Kidney (tissue), 13 donors: ENCODE measurements at regions not wholly inside any gene's neighbourhood (a gene's known extent, or its start where the extent isn't known, plus 50 kb on each side); places are given as distances from the start of the nearest gene placed in this dataset.

Experiments used
- DNase-seq, 5 donors: peaks; one replicate each; pipeline ENCODE4 v3.0.0-alpha.2; 2013 to 2020
- FAIRE-seq: peaks from 2 replicates; lab custom pipeline; 2012; peaks lifted over from hg19 to GRCh38; lab: Jason Lieb, UNC
- H3K27ac ChIP-seq, 2 donors: one replicate each; pipeline ENCODE4 v1.7.0; 2013; ENCODE audit warnings: low read depth in 2 of 2, low read length in 2 of 2, inconsistent platforms in 1 of 2
- H3K27me3 ChIP-seq: one replicate; pipeline ENCODE4 v1.7.1; 2013; ENCODE audit warnings: low read length, inconsistent platforms; ENCODE audit not compliant: control insufficient read depth, insufficient read depth
- H3K36me3 ChIP-seq, 3 donors: one replicate each; pipeline versions ENCODE4 v1.7.0 to v1.7.1; 2013; ENCODE audit warnings: low read length in 3 of 3, control low read depth in 1 of 3, inconsistent platforms in 1 of 3; ENCODE audit not compliant: insufficient read depth in 3 of 3, control insufficient read depth in 2 of 3
- H3K4me1 ChIP-seq, 3 donors: one replicate each; pipeline versions ENCODE4 v1.7.0 to v1.7.1; 2013; ENCODE audit warnings: low read length in 3 of 3, inconsistent platforms in 1 of 3, low read depth in 1 of 3; ENCODE audit not compliant: control insufficient read depth in 2 of 3, insufficient read depth in 2 of 3
- H3K4me3 ChIP-seq, 3 donors: one replicate each; pipeline versions ENCODE4 v1.7.0 to v1.8.1; 2013; ENCODE audit warnings: low read length in 3 of 3, control low read depth in 1 of 3, inconsistent platforms in 1 of 3
- H3K9ac ChIP-seq, 3 donors: one replicate each; pipeline versions ENCODE4 v1.7.0 to v1.7.1; 2013; ENCODE audit warnings: low read length in 3 of 3, control low read depth in 1 of 3, inconsistent platforms in 1 of 3
- H3K9me3 ChIP-seq, 3 donors: one replicate each; pipeline versions ENCODE4 v1.7.0 to v1.7.1; 2013; ENCODE audit warnings: low read length in 3 of 3, control low read depth in 1 of 3, inconsistent platforms in 1 of 3; ENCODE audit not compliant: control insufficient read depth in 2 of 3, insufficient read depth in 1 of 3
- intact Hi-C: fragments of 100-400 bp; cut with DNase I; formaldehyde crosslinking; loops from one replicate; pipeline ENCODE4 v1.11.1; 2022
- TF ChIP-seq, protein P1 (sequence below): IDR thresholded peaks from 3 replicates; pipeline ENCODE4 v1.5.1; 2012; ENCODE audit warnings: mild to moderate bottlenecking, moderate library complexity, borderline replicate concordance; ENCODE audit not compliant: insufficient read depth; ENCODE audit errors: extremely low read depth
- donor health status: control.
- donor health status: control.
- donor health status: control.
- donor health status: control.
- donor health status: control.
- donor health status: DM: yes; HTN: yes; CAD: no.
- donor health status: Normal renal cell carcinoma (clear cell type).

- no peak overlapping the region for H3K9ac ChIP-seq
- no peaks in the 10 kb centered on the region for H3K36me3 ChIP-seq
- no peaks in the 10 kb centered on the region for H3K9me3 ChIP-seq
- no peaks in the 10 kb centered on the region for H3K27me3 ChIP-seq
- FAIRE-seq: no peak
- no peak for DNase-seq
- intact Hi-C loops: no loop called here
- H3K4me1 ChIP-seq: no peaks in the 10 kb centered on the region
- TF ChIP-seq, protein P1, sequence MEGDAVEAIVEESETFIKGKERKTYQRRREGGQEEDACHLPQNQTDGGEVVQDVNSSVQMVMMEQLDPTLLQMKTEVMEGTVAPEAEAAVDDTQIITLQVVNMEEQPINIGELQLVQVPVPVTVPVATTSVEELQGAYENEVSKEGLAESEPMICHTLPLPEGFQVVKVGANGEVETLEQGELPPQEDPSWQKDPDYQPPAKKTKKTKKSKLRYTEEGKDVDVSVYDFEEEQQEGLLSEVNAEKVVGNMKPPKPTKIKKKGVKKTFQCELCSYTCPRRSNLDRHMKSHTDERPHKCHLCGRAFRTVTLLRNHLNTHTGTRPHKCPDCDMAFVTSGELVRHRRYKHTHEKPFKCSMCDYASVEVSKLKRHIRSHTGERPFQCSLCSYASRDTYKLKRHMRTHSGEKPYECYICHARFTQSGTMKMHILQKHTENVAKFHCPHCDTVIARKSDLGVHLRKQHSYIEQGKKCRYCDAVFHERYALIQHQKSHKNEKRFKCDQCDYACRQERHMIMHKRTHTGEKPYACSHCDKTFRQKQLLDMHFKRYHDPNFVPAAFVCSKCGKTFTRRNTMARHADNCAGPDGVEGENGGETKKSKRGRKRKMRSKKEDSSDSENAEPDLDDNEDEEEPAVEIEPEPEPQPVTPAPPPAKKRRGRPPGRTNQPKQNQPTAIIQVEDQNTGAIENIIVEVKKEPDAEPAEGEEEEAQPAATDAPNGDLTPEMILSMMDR: no peak
- H3K4me3 ChIP-seq: no peak overlapping the region
- no peak overlapping the region for H3K27ac ChIP-seq
These were observed 116.7 kb downstream of the IRX5 start for GRCh38 chr16:55047331-55047730.

GRCh38 chr16:55047903-55048497 lies 117.3 kb downstream of the IRX5 start:
- Histone ChIP-seq H3K27ac (no peak overlapping the region), H3K27me3 (no peaks in the 10 kb centered on the region), H3K9me3 (no peaks in the 10 kb centered on the region), H3K4me1 (no peaks in the 10 kb centered on the region), H3K9ac (no peak overlapping the region), H3K4me3 (no peak overlapping the region), H3K36me3 (no peaks in the 10 kb centered on the region)
- DNase-seq: peak in 1 of 5 donors; percentile 9
- intact Hi-C loops: no loop called here
- TF ChIP-seq, protein P1: no peak
- no peak for FAIRE-seq

DNA sequence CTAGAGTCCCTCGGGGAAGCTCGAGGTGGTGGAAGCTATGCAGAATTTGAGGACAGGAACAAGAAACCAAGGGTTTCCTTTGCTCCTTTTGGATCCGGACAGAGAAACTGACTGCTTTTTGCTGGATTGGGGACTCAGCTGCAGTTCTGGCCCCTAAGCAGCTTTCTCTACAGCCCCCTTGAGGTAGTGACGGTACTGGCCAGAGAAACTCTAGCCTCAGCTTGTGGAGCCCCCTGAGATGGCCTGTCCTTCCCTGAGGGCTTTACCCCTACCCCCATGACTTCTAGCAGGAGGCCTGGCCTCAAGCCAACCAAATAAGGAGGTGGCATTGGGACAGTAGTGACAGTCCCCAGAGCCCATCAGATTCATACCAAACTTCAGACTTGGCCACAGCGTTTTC lies 118.1 kb downstream of the IRX5 start:
- Histone ChIP-seq H3K4me3 (no peak overlapping the region), H3K4me1 (no peaks in the 10 kb centered on the region), H3K9me3 (no peaks in the 10 kb centered on the region), H3K36me3 (no peaks in the 10 kb centered on the region), H3K27ac (no peak overlapping the region), H3K9ac (no peak overlapping the region), H3K27me3 (no peaks in the 10 kb centered on the region)
- intact Hi-C loops: no loop called here
- TF ChIP-seq, protein P1: no peak
- DNase-seq (peak in 1 of 5 donors; percentile 11), FAIRE-seq (no peak)
